Jurkat, Clone E6-1 (cell line): ENCODE measurements at regions not wholly inside any gene's neighbourhood (a gene's known extent, or its start where the extent isn't known, plus 50 kb on each side); places are given as distances from the start of the nearest gene placed in this dataset.

Experiments used
- DNase-seq: peaks from one replicate; pipeline ENCODE4 v3.0.0-alpha.2; 2011; ENCODE audit warnings: low read depth, low spot score
- H3K4me3 ChIP-seq: 2 replicates; pipeline ENCODE4 v1.5.1; 2011; ENCODE audit warnings: mild to moderate bottlenecking, low read length, control low read depth, moderate library complexity

DNA sequence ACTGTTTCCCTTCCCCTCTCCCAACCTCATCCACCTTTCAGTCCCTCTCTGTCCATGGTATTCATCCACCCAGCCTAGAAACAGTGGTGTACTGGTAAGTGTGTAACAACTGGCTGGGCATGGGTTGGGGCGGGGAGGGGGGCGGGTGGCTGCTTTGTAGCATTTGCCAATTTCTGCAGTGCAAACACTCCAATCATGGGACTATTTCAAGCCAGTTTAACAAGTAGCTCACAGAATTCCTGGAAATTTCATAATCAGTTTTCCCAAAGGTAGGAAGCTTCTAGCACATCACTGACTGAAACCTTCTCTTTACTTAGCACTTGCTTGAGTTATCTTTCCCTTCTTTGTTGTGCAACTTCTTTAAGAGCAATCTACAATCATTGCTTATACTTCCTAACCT, 100.8 kb upstream of the WASF3 start:
- no peak for DNase-seq
- H3K4me3 ChIP-seq, result no peak overlapping the region

GRCh38 chr13:26457212-26457611, 100.3 kb upstream of the WASF3 start:
- no peak for DNase-seq
- H3K4me3 ChIP-seq, result no peak overlapping the region

DNA sequence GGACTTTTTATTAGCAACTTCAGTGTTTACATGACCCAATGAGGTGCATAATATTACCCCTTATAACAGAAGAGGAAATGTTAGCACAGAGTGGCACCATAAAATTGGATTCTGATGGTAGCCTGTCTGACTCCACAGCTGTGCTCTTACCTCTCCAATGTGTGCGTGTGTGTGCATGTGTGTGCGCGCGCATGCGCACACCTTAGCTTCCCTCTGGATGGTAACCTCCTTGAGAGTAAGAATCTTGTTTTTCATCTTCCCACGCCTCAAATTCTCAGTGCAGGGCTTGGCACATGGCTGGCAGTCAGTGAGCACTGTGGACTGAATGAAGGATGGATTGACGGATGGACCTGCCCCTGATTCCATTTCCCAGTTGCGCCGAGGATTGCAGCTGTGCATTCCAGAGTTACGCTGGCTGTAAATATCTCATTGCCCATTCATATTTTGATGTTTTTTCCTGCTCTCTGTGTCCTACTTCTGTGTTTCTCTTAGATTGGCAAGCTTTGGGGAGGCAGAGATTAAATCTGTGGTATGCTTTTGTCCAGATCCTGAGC, 99.2 kb upstream of the WASF3 start:
- no peak for DNase-seq
- H3K4me3 ChIP-seq, result no peak overlapping the region

GRCh38 chr13:26459276-26460131, 98.0 kb upstream of the WASF3 start:
- H3K4me3 ChIP-seq, result no peak overlapping the region
- DNase-seq, result no peak

DNA sequence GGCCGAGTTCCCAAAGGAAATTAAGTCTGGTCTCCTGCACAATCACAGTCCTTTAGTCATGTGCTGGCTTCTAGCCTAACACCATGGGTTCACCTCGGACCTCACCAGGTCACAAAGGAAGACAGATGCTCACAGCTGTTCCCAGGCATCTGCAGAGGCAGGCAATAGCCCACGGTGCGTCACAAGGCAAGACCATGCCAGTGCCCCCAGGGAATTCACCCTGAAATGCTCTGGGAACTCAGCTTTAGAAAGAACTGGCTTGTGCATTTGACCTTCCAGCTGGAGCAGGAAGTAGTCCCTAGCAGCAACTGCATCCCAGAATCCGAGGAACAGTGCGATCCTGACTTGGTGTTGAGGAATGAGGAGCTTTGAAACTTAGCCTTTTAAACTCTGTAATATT, 96.8 kb upstream of the WASF3 start:
- no peak for DNase-seq
- H3K4me3 ChIP-seq, result no peak overlapping the region

GRCh38 chr13:26463296-26463695, 94.2 kb upstream of the WASF3 start:
- H3K4me3 ChIP-seq, result no peak overlapping the region
- DNase-seq, result no peak

GRCh38 chr13:26463848-26464247, 93.6 kb upstream of the WASF3 start:
- no peak for DNase-seq
- H3K4me3 ChIP-seq, result no peak overlapping the region

DNA sequence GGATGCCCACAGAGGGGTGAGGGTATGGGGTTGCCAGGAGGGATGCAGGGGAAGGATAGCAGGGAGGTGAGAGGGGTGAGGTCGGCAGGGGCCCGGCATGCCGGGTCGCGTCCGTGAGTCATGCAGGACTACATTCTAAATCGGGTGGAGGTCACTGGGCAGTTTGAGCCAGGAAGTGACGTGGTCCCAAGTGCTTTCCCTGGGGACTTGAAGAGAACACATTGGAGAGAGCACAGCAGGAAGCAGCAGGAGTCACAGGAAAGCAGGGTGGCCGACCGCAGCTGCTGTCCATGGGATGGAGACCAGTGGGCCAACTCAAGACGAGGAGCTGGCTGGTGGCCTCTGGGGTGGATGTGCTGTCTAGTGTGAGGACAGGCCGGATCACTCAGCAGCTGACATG, 92.0 kb upstream of the WASF3 start:
- no peak for DNase-seq

DNA sequence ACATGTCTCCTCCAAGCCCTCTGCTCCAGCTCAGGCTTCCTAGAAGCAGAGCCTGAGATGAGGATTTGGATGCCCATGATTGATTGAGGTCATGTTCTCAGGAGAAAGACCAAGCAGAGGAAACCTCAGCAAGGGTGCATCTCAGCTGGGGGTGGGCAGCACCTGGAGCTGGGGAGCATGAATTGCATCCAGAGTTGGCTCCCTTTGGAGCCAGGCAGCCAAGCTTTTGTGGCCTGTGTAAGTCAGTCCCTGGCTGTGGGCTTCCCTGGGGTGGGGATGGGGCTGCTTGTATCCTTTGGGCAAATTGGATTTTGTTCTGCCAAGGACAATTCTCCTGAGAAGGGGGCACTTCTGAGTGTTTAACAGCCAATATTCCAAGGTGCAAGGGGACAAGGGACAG, 91.5 kb upstream of the WASF3 start:
- H3K4me3 ChIP-seq, result no peak overlapping the region
- no peak for DNase-seq

More for the DNA sequence above, 92.0 kb upstream of the WASF3 start:
- H3K4me3 ChIP-seq, result no peak overlapping the region

DNA sequence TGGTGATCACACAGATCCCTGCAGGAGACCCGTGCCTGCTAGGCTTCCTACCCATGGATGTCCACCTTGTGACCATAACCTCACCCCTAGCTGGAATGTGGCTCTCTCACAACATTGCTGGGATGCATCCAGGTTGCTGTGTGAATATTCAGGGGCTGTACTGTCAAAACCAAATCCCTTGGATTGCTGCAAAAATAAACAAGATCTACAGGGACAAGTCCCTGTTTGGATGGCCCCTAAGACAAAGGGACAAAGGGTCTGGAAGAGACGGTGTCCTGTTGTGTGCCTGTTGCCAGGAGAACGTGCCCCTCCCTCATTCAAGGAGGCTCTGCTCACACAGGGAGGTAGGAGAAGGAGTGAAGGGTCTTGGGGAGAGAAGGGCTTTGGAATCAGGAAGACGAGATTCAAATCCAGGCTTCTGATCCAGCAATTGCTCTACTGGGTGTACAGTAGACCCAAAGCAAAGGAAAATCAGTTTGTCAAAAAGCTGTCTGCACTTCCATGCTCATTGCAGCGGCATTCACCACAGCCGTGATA, 89.2 kb upstream of the WASF3 start:
- DNase-seq, result no peak
- no peak overlapping the region for H3K4me3 ChIP-seq

- no peak for DNase-seq
- H3K4me3 ChIP-seq, result no peak overlapping the region
These were observed 87.9 kb upstream of the WASF3 start for GRCh38 chr13:26469602-26470001.

GRCh38 chr13:26471807-26472206, 85.7 kb upstream of the WASF3 start:
- no peak for DNase-seq
- no peak overlapping the region for H3K4me3 ChIP-seq

GRCh38 chr13:26473571-26474230, 83.8 kb upstream of the WASF3 start:
- H3K4me3 ChIP-seq, result no peak overlapping the region
- no peak for DNase-seq

- DNase-seq, result no peak
- H3K4me3 ChIP-seq, result no peak overlapping the region
These were observed 83.2 kb upstream of the WASF3 start for GRCh38 chr13:26474286-26474685.

DNA sequence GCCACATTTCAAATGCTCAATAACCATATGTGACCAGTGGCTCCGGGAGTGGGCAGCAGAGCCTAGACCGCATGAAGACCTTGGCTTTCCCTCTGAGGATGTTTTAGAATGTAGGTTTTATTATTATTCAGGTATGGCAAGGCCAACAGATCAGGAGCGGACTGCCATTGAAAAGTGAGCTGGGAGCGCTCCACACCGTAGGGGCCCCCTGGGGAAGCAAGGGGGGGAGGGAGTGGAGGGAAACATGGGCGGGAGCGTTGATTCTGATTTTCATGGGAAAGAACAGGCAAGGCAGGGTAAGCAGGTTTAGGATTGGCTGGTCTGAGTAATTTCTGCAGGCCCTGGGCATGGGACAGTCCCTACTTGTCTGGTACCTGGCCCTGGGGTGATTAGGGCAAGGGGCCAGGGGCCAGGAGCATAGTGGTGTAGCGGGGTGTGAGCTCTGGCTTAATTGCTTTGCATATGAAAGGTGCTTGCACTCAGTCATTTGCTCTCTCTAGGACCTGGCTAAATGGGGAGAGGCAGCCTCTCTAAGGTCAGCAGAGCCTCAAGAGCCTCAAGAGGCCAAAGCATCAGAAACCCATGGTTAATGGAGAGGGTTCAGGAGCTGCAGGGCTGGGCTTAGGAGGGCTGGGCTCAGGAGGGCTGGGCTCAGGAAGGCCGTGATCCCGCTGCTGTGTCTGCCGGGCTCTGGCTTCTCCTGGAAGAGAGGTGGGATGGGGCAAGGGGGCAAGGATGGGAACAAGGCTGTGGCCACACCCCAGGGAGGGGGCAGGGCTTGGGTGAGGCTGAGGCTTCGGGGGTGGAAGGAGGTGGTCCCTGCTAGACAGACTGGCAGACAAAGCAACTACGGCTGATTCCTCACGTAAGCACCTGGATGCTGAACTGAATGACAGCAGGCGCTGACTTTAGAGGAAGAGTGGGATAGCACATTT, 82.0 kb upstream of the WASF3 start:
- DNase-seq, result no peak

GRCh38 chr13:26476111-26476781, 81.2 kb upstream of the WASF3 start:
- H3K4me3 ChIP-seq, result no peak overlapping the region
- DNase-seq, result no peak

More for the DNA sequence above, 82.0 kb upstream of the WASF3 start:
- no peak overlapping the region for H3K4me3 ChIP-seq

DNA sequence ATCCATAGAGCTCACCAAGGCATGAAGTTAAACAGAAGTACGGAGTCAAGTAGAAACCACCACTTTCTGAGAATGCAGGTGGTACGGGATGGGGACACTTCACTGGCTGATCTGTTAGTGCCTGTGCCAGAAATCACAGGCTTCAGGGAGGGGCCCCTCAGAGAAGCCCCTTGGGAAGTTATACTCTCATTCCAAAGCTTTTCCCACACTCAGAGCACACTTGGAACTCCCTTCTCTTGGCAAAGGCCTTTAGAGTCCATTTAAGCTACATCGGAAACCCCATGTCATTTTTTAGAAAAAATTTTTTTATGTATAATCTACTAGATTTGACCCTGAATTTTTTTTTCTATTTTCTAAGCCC, 80.7 kb upstream of the WASF3 start:
- H3K4me3 ChIP-seq, result no peak overlapping the region
- no peak for DNase-seq

DNA sequence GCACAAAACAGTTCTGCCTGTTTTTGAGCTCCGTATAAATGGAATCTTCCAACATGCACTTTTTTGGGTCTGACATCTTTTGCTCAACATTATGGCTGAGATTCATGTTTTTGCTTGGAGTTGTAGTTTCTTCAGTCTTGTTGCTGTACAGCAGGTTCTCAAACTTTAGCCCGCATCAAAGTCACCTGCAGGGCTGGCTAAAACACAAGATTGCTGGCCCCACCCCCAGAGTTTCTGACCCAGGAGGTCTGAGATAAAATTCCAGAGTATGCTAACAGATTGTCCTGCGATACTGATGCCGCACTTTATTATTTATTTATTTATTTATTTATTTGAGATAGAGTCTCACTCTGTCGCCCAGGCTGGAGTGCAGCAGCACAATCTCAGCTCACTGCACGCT, 79.8 kb upstream of the WASF3 start:
- DNase-seq, result no peak

More for the DNA sequence above, 79.8 kb upstream of the WASF3 start:
- H3K4me3 ChIP-seq, result no peak overlapping the region
